Activated naive CD8-positive, alpha-beta T cell treated with anti-CD3 and anti-CD28 coated beads, Interleukin-2, amount 50 U/mL, for 24 hours (primary cell): ENCODE measurements at regions not wholly inside any gene's neighbourhood (a gene's known extent, or its start where the extent isn't known, plus 50 kb on each side); places are given as distances from the start of the nearest gene placed in this dataset.
"Not testable (repeated sequence)": the region's sequence is repeated elsewhere in the genome, so short reads cannot be mapped to it uniquely, and the experiment has no call there.

ENCODE experiments used
- ATAC-seq: fragments of 150-1000 bp; cut with Tn5 transposase; one replicate; pipeline ENCODE4 v1.10.0; 2021
- DNase-seq: peaks from one replicate; pipeline ENCODE4 v3.0.0; 2021
- H3K27ac Mint-ChIP-seq: one replicate; pipeline ENCODE4 v1.8.0; 2021; ENCODE audit warnings: mild to moderate bottlenecking, mixed read lengths
- H3K27me3 Mint-ChIP-seq: one replicate; pipeline ENCODE4 v1.8.0; 2021; ENCODE audit warnings: mixed read lengths
- H3K36me3 Mint-ChIP-seq: one replicate; pipeline ENCODE4 v1.8.0; 2021; ENCODE audit warnings: low read depth, mixed read lengths
- H3K4me1 Mint-ChIP-seq: one replicate; pipeline ENCODE4 v1.8.0; 2021; ENCODE audit warnings: mixed read lengths
- H3K4me3 Mint-ChIP-seq: one replicate; pipeline ENCODE4 v1.8.0; 2021; ENCODE audit warnings: mild to moderate bottlenecking, moderate library complexity, mixed read lengths
- H3K9me3 Mint-ChIP-seq: one replicate; pipeline ENCODE4 v1.8.0; 2021; ENCODE audit warnings: mixed read lengths

GRCh38 chr6:1170794-1171193 lies 141.1 kb upstream of the FOXQ1 start:
- ATAC-seq = no peak
- H3K9me3 Mint-ChIP-seq = no peaks in the 10 kb centered on the region
- DNase-seq = no peak
- no peaks in the 10 kb centered on the region for H3K4me1 Mint-ChIP-seq
- H3K27ac Mint-ChIP-seq = no peak overlapping the region
- H3K27me3 Mint-ChIP-seq = peaks cover 3% of the 10 kb centered on the region
- no peak overlapping the region for H3K4me3 Mint-ChIP-seq
- H3K36me3 Mint-ChIP-seq = no peaks in the 10 kb centered on the region

GRCh38 chr6:1164600-1164999 lies 147.3 kb upstream of the FOXQ1 start:
- no peak for DNase-seq
- no peak overlapping the region for H3K27ac Mint-ChIP-seq
- no peaks in the 10 kb centered on the region for H3K36me3 Mint-ChIP-seq
- H3K4me3 Mint-ChIP-seq = no peak overlapping the region
- no peaks in the 10 kb centered on the region for H3K9me3 Mint-ChIP-seq
- no peak for ATAC-seq
- H3K4me1 Mint-ChIP-seq = no peaks in the 10 kb centered on the region
- peaks cover 10% of the 10 kb centered on the region for H3K27me3 Mint-ChIP-seq

GRCh38 chr6:1163501-1163900 lies 148.4 kb upstream of the FOXQ1 start:
- Mint-ChIP-seq H3K4me1 (no peaks in the 10 kb centered on the region), H3K4me3 (no peak overlapping the region), H3K27me3 (peaks cover 15% of the 10 kb centered on the region), H3K9me3 (no peaks in the 10 kb centered on the region), H3K36me3 (no peaks in the 10 kb centered on the region), H3K27ac (no peak overlapping the region)
- ATAC-seq (no peak), DNase-seq (no peak)

GRCh38 chr6:1162367-1163275 lies 149.3 kb upstream of the FOXQ1 start:
- no peak overlapping the region for H3K4me3 Mint-ChIP-seq
- H3K4me1 Mint-ChIP-seq = no peaks in the 10 kb centered on the region
- no peak for ATAC-seq
- H3K36me3 Mint-ChIP-seq = no peaks in the 10 kb centered on the region
- no peak for DNase-seq
- peaks cover 3% of the 10 kb centered on the region for H3K9me3 Mint-ChIP-seq
- H3K27me3 Mint-ChIP-seq = peaks cover 12% of the 10 kb centered on the region
- no peak overlapping the region for H3K27ac Mint-ChIP-seq

- DNase-seq, H3K9me3 Mint-ChIP-seq, H3K4me3 Mint-ChIP-seq, ATAC-seq, H3K27ac Mint-ChIP-seq, H3K36me3 Mint-ChIP-seq, H3K4me1 Mint-ChIP-seq: not testable (repeated sequence)
- peaks cover 13% of the 10 kb centered on the region for H3K27me3 Mint-ChIP-seq
These were observed 155.5 kb upstream of the FOXQ1 start for GRCh38 chr6:1156411-1156810.

- H3K9me3 Mint-ChIP-seq = peaks cover 3% of the 10 kb centered on the region
- H3K4me1 Mint-ChIP-seq = no peaks in the 10 kb centered on the region
- H3K27ac Mint-ChIP-seq = no peak overlapping the region
- DNase-seq = no peak
- ATAC-seq = no peak
- H3K27me3 Mint-ChIP-seq = peaks cover 14% of the 10 kb centered on the region
- H3K36me3 Mint-ChIP-seq = no peaks in the 10 kb centered on the region
- H3K4me3 Mint-ChIP-seq = no peak overlapping the region
These were observed 158.1 kb upstream of the FOXQ1 start for GRCh38 chr6:1153696-1154245.

GRCh38 chr6:1146500-1146899 lies 165.4 kb upstream of the FOXQ1 start:
- Mint-ChIP-seq H3K36me3 (no peaks in the 10 kb centered on the region), H3K27ac (no peak overlapping the region), H3K4me3 (no peak overlapping the region), H3K4me1 (no peaks in the 10 kb centered on the region), H3K27me3 (peaks cover 24% of the 10 kb centered on the region), H3K9me3 (no peaks in the 10 kb centered on the region)
- ATAC-seq = no peak
- DNase-seq = no peak

GRCh38 chr6:1145768-1146218 lies 166.1 kb upstream of the FOXQ1 start:
- Mint-ChIP-seq H3K36me3 (no peaks in the 10 kb centered on the region), H3K27ac (no peak overlapping the region), H3K9me3 (no peaks in the 10 kb centered on the region), H3K4me3 (no peak overlapping the region), H3K27me3 (peaks cover 24% of the 10 kb centered on the region), H3K4me1 (no peaks in the 10 kb centered on the region)
- no peak for DNase-seq
- no peak for ATAC-seq

GRCh38 chr6:1144842-1145767 lies 166.8 kb upstream of the FOXQ1 start:
- ATAC-seq = no peak
- no peak for DNase-seq
- Mint-ChIP-seq H3K27me3 (peaks cover 18% of the 10 kb centered on the region), H3K4me1 (no peaks in the 10 kb centered on the region), H3K36me3 (no peaks in the 10 kb centered on the region), H3K4me3 (no peak overlapping the region), H3K9me3 (no peaks in the 10 kb centered on the region), H3K27ac (no peak overlapping the region)

GRCh38 chr6:1143655-1144054 lies 168.2 kb upstream of the FOXQ1 start:
- no peak for DNase-seq
- no peak overlapping the region for H3K27ac Mint-ChIP-seq
- H3K4me3 Mint-ChIP-seq = no peak overlapping the region
- H3K27me3 Mint-ChIP-seq = peaks cover 15% of the 10 kb centered on the region
- no peaks in the 10 kb centered on the region for H3K4me1 Mint-ChIP-seq
- H3K9me3 Mint-ChIP-seq = peaks cover 6% of the 10 kb centered on the region
- H3K36me3 Mint-ChIP-seq = no peaks in the 10 kb centered on the region
- no peak for ATAC-seq

- peaks cover 6% of the 10 kb centered on the region for H3K9me3 Mint-ChIP-seq
- no peak overlapping the region for H3K4me3 Mint-ChIP-seq
- ATAC-seq = no peak
- H3K36me3 Mint-ChIP-seq = no peaks in the 10 kb centered on the region
- no peaks in the 10 kb centered on the region for H3K4me1 Mint-ChIP-seq
- H3K27ac Mint-ChIP-seq = no peak overlapping the region
- peaks cover 5% of the 10 kb centered on the region for H3K27me3 Mint-ChIP-seq
- no peak for DNase-seq
These were observed 172.6 kb upstream of the FOXQ1 start for GRCh38 chr6:1139155-1139890.

- Mint-ChIP-seq H3K4me1 (no peaks in the 10 kb centered on the region), H3K27me3 (peaks cover 7% of the 10 kb centered on the region), H3K9me3 (peaks cover 6% of the 10 kb centered on the region), H3K4me3 (no peak overlapping the region), H3K27ac (no peak overlapping the region), H3K36me3 (no peaks in the 10 kb centered on the region)
- DNase-seq (no peak), ATAC-seq (no peak)
These were observed 174.0 kb upstream of the FOXQ1 start for GRCh38 chr6:1137849-1138248.

- peaks cover 6% of the 10 kb centered on the region for H3K9me3 Mint-ChIP-seq
These were observed 175.1 kb upstream of the FOXQ1 start for GRCh38 chr6:1136827-1137226.

GRCh38 chr6:1136415-1136774 lies 175.5 kb upstream of the FOXQ1 start:
- H3K9me3 Mint-ChIP-seq = peaks cover 6% of the 10 kb centered on the region
- no peak overlapping the region for H3K27ac Mint-ChIP-seq
- no peak for DNase-seq
- no peak for ATAC-seq
- no peaks in the 10 kb centered on the region for H3K36me3 Mint-ChIP-seq
- no peaks in the 10 kb centered on the region for H3K4me1 Mint-ChIP-seq
- peaks cover 7% of the 10 kb centered on the region for H3K27me3 Mint-ChIP-seq
- no peak overlapping the region for H3K4me3 Mint-ChIP-seq

More at GRCh38 chr6:1136827-1137226, 175.1 kb upstream of the FOXQ1 start:
- no peak for DNase-seq
- no peak for ATAC-seq
- Mint-ChIP-seq H3K27ac (no peak overlapping the region), H3K4me1 (no peaks in the 10 kb centered on the region), H3K27me3 (peaks cover 7% of the 10 kb centered on the region), H3K4me3 (no peak overlapping the region), H3K36me3 (no peaks in the 10 kb centered on the region)
